Stimulated activated memory B cell treated with anti-CD40 and anti-IgM and Interleukin-4, amounts not matched to agents 10 μg/mL and 1 μg/mL and 100 μg/mL, for 72 hours (primary cell): ENCODE measurements at regions not wholly inside any gene's neighbourhood (a gene's known extent, or its start where the extent isn't known, plus 50 kb on each side); places are given as distances from the start of the nearest gene placed in this dataset.

Experiments used
- ATAC-seq: fragments of 150-1000 bp; cut with Tn5 transposase; 2 replicates; pipeline ENCODE4 v1.10.0; 2021
- H3K27ac Mint-ChIP-seq: one replicate; pipeline ENCODE4 v1.8.0; 2022; ENCODE audit warnings: mild to moderate bottlenecking, mixed read lengths
- H3K27me3 Mint-ChIP-seq: one replicate; pipeline ENCODE4 v1.8.0; 2022; ENCODE audit warnings: mixed read lengths
- H3K36me3 Mint-ChIP-seq: one replicate; pipeline ENCODE4 v1.8.0; 2022; ENCODE audit warnings: mixed read lengths
- H3K4me1 Mint-ChIP-seq: one replicate; pipeline ENCODE4 v1.8.0; 2022; ENCODE audit warnings: mixed read lengths
- H3K4me3 Mint-ChIP-seq: one replicate; pipeline ENCODE4 v1.8.0; 2022; ENCODE audit warnings: mild to moderate bottlenecking, moderate library complexity, mixed read lengths
- H3K9me3 Mint-ChIP-seq: one replicate; pipeline ENCODE4 v1.8.0; 2022; ENCODE audit warnings: mixed read lengths

GRCh38 chr11:107131756-107132155 is 113.5 kb upstream of the GUCY1A2 start:
- H3K36me3 Mint-ChIP-seq: no peaks in the 10 kb centered on the region
- H3K4me3 Mint-ChIP-seq: no peak overlapping the region
- ATAC-seq: no peak
- no peak overlapping the region for H3K27ac Mint-ChIP-seq
- no peaks in the 10 kb centered on the region for H3K4me1 Mint-ChIP-seq
- no peaks in the 10 kb centered on the region for H3K27me3 Mint-ChIP-seq
- H3K9me3 Mint-ChIP-seq: peaks cover 8% of the 10 kb centered on the region

- no peak for ATAC-seq
- H3K4me1 Mint-ChIP-seq: no peaks in the 10 kb centered on the region
- H3K4me3 Mint-ChIP-seq: no peak overlapping the region
- no peaks in the 10 kb centered on the region for H3K27me3 Mint-ChIP-seq
- no peak overlapping the region for H3K27ac Mint-ChIP-seq
- no peaks in the 10 kb centered on the region for H3K36me3 Mint-ChIP-seq
- H3K9me3 Mint-ChIP-seq: peaks cover 8% of the 10 kb centered on the region
These were observed 104.7 kb upstream of the GUCY1A2 start for GRCh38 chr11:107123022-107123421.

GRCh38 chr11:107118025-107118720 is 99.9 kb upstream of the GUCY1A2 start:
- no peaks in the 10 kb centered on the region for H3K36me3 Mint-ChIP-seq
- no peak overlapping the region for H3K27ac Mint-ChIP-seq
- no peaks in the 10 kb centered on the region for H3K27me3 Mint-ChIP-seq
- H3K4me3 Mint-ChIP-seq: no peak overlapping the region
- H3K4me1 Mint-ChIP-seq: no peaks in the 10 kb centered on the region
- H3K9me3 Mint-ChIP-seq: peaks cover 12% of the 10 kb centered on the region
- no peak for ATAC-seq

- no peak overlapping the region for H3K4me3 Mint-ChIP-seq
- H3K27me3 Mint-ChIP-seq: no peaks in the 10 kb centered on the region
- no peaks in the 10 kb centered on the region for H3K36me3 Mint-ChIP-seq
- no peak overlapping the region for H3K27ac Mint-ChIP-seq
- no peaks in the 10 kb centered on the region for H3K4me1 Mint-ChIP-seq
- H3K9me3 Mint-ChIP-seq: peaks cover 12% of the 10 kb centered on the region
- ATAC-seq: no peak
These were observed 98.1 kb upstream of the GUCY1A2 start for GRCh38 chr11:107116358-107116757.

GRCh38 chr11:107102692-107103477 is 84.6 kb upstream of the GUCY1A2 start:
- ATAC-seq: no peak
- H3K36me3 Mint-ChIP-seq: no peaks in the 10 kb centered on the region
- no peak overlapping the region for H3K4me3 Mint-ChIP-seq
- H3K9me3 Mint-ChIP-seq: peaks cover 10% of the 10 kb centered on the region
- no peaks in the 10 kb centered on the region for H3K4me1 Mint-ChIP-seq
- no peak overlapping the region for H3K27ac Mint-ChIP-seq
- no peaks in the 10 kb centered on the region for H3K27me3 Mint-ChIP-seq

GRCh38 chr11:107092667-107093066 is 74.4 kb upstream of the GUCY1A2 start:
- Mint-ChIP-seq H3K9me3 (peaks cover 34% of the 10 kb centered on the region), H3K27ac (no peak overlapping the region)

GRCh38 chr11:107078375-107078774 is 60.1 kb upstream of the GUCY1A2 start:
- H3K27ac Mint-ChIP-seq: no peak overlapping the region
- ATAC-seq: no peak

More at GRCh38 chr11:107092667-107093066, 74.4 kb upstream of the GUCY1A2 start:
- ATAC-seq: no peak
- H3K27me3 Mint-ChIP-seq: no peaks in the 10 kb centered on the region
- H3K4me3 Mint-ChIP-seq: no peak overlapping the region
- no peaks in the 10 kb centered on the region for H3K4me1 Mint-ChIP-seq
- no peaks in the 10 kb centered on the region for H3K36me3 Mint-ChIP-seq

GRCh38 chr11:107076832-107077231 is 58.6 kb upstream of the GUCY1A2 start:
- no peak overlapping the region for H3K4me3 Mint-ChIP-seq
- H3K36me3 Mint-ChIP-seq: no peaks in the 10 kb centered on the region
- H3K4me1 Mint-ChIP-seq: no peaks in the 10 kb centered on the region
- H3K9me3 Mint-ChIP-seq: peaks cover 7% of the 10 kb centered on the region
- H3K27me3 Mint-ChIP-seq: no peaks in the 10 kb centered on the region
- ATAC-seq: no peak
- no peak overlapping the region for H3K27ac Mint-ChIP-seq

More at GRCh38 chr11:107078375-107078774, 60.1 kb upstream of the GUCY1A2 start:
- H3K9me3 Mint-ChIP-seq: peaks cover 16% of the 10 kb centered on the region
- H3K4me1 Mint-ChIP-seq: no peaks in the 10 kb centered on the region
- no peaks in the 10 kb centered on the region for H3K36me3 Mint-ChIP-seq
- H3K4me3 Mint-ChIP-seq: no peak overlapping the region
- no peaks in the 10 kb centered on the region for H3K27me3 Mint-ChIP-seq

GRCh38 chr11:107071129-107071528 is 52.9 kb upstream of the GUCY1A2 start:
- Mint-ChIP-seq H3K27ac (no peak overlapping the region), H3K4me3 (no peak overlapping the region), H3K36me3 (no peaks in the 10 kb centered on the region), H3K27me3 (no peaks in the 10 kb centered on the region), H3K4me1 (no peaks in the 10 kb centered on the region), H3K9me3 (no peaks in the 10 kb centered on the region)
- no peak for ATAC-seq
